A549 (cell line): ENCODE measurements at regions not wholly inside any gene's neighbourhood (a gene's known extent, or its start where the extent isn't known, plus 50 kb on each side); places are given as distances from the start of the nearest gene placed in this dataset.

Experiments used
- CBX2 ChIP-seq: fragments of 200-600 bp; sonication (generic); IDR thresholded peaks from 2 replicates; pipeline ENCODE4 v1.6.1; 2016; ENCODE audit warnings: low read depth, mild to moderate bottlenecking, borderline replicate concordance
- CEBPB ChIP-seq, 2 experiments: fragments of >200 bp in 1 of 2; sonication (Bioruptor Twin) in 1 of 2; formaldehyde crosslinking in 1 of 2; IDR thresholded peaks; 2 replicates each; pipeline ENCODE4 v1.6.1; 2012 to 2016
- CHD2 ChIP-seq: fragments of 150-350 bp; IDR thresholded peaks from 2 replicates; pipeline ENCODE4 v1.6.1; 2014; ENCODE audit warnings: low read length; ENCODE audit not compliant: partially characterized antibody
- CTCF ChIP-seq: fragments of >200 bp; sonication (Bioruptor Twin); formaldehyde crosslinking; IDR thresholded peaks from 3 replicates; pipeline ENCODE4 v1.5.1; 2016
- HDAC2 ChIP-seq: fragments of 200-600 bp; sonication (generic); IDR thresholded peaks from 2 replicates; pipeline ENCODE4 v1.6.1; 2016
- KDM1A ChIP-seq: fragments of 200-600 bp; sonication (generic); IDR thresholded peaks from 2 replicates; pipeline ENCODE4 v1.6.1; 2016; ENCODE audit warnings: low read depth, mild to moderate bottlenecking
- MAFK ChIP-seq: fragments of 450-650 bp; IDR thresholded peaks from 2 replicates; pipeline ENCODE4 v1.6.1; 2014; ENCODE audit not compliant: partially characterized antibody
- MYC ChIP-seq: IDR thresholded peaks from 2 replicates; pipeline ENCODE4 v1.6.1; 2012; ENCODE audit warnings: mild to moderate bottlenecking, inconsistent platforms, low read length, improper control_type of control experiment, borderline replicate concordance
- REST ChIP-seq: fragments of 200-600 bp; sonication (generic); IDR thresholded peaks from 2 replicates; pipeline ENCODE4 v1.6.1; 2016; ENCODE audit warnings: antibody characterized with exemption, mild to moderate bottlenecking, moderate library complexity
- RFX5 ChIP-seq: fragments of 450-650 bp; IDR thresholded peaks from 2 replicates; pipeline ENCODE4 v1.7.1; 2014; ENCODE audit warnings: antibody characterized with exemption, mild to moderate bottlenecking, moderate library complexity
- SMC3 ChIP-seq: fragments of >200 bp; sonication (Bioruptor Twin); formaldehyde crosslinking; IDR thresholded peaks from 3 replicates; pipeline ENCODE4 v1.6.1; 2018; ENCODE audit warnings: inconsistent platforms
- ZFP36 ChIP-seq: fragments of 450-650 bp; IDR thresholded peaks from 2 replicates; pipeline ENCODE4 v1.6.1; 2014; ENCODE audit warnings: borderline replicate concordance; ENCODE audit not compliant: partially characterized antibody

GRCh38 chr4:121597346-121597934 is 99.3 kb downstream of the ANXA5 start:
- TF ChIP-seq ZFP36 (no peak), MYC (no peak), SMC3 (no peak), CHD2 (no peak), RFX5 (no peak), KDM1A (no peak), HDAC2 (no peak), CTCF (no peak), REST (no peak), MAFK (no peak), CBX2 (no peak), CEBPB (IDR thresholded peaks at IDR 0.05) (no peak)
